GM23338 (cell line): ENCODE measurements at regions not wholly inside any gene's neighbourhood (a gene's known extent, or its start where the extent isn't known, plus 50 kb on each side); places are given as distances from the start of the nearest gene placed in this dataset.

ENCODE experiments used
- ATAC-seq: fragments of 200-7000 bp; cut with Tn5 transposase; 3 replicates; pipeline ENCODE4 v1.9.1; 2020
- DNase-seq: peaks from one replicate; pipeline ENCODE4 v3.0.0-alpha.2; 2015; ENCODE audit warnings: low spot score
- H2AFZ ChIP-seq: fragments of 200-600 bp; sonication (generic); 2 replicates; pipeline ENCODE4 v1.8.0; 2016; ENCODE audit warnings: antibody characterized with exemption, mild to moderate bottlenecking, moderate library complexity
- H3F3A ChIP-seq: fragments of 200-600 bp; sonication (generic); replicated peaks from 2 replicates; pipeline ENCODE4 v1.8.0; 2017; ENCODE audit warnings: antibody characterized with exemption, mixed run types, low read depth
- H3K27ac ChIP-seq: fragments of 200-600 bp; sonication (generic); 2 replicates; pipeline ENCODE4 v1.6.1; 2016; ENCODE audit warnings: low read depth
- H3K27me3 ChIP-seq: fragments of 200-600 bp; sonication (generic); 2 replicates; pipeline ENCODE4 v1.8.0; 2016; ENCODE audit warnings: mild to moderate bottlenecking, mixed run types, moderate library complexity; ENCODE audit not compliant: insufficient read depth
- H3K36me3 ChIP-seq: fragments of 200-600 bp; sonication (generic); 2 replicates; pipeline ENCODE4 v1.8.0; 2016; ENCODE audit warnings: mild to moderate bottlenecking; ENCODE audit not compliant: insufficient read depth
- H3K4me1 ChIP-seq: fragments of 200-600 bp; sonication (generic); 2 replicates; pipeline ENCODE4 v1.8.0; 2016; ENCODE audit warnings: mild to moderate bottlenecking, moderate library complexity; ENCODE audit not compliant: insufficient read depth
- H3K4me2 ChIP-seq: fragments of 200-600 bp; sonication (generic); 2 replicates; pipeline ENCODE4 v1.7.1; 2017; ENCODE audit warnings: mixed run types
- H3K4me3 ChIP-seq: fragments of 200-600 bp; sonication (generic); 2 replicates; pipeline ENCODE4 v1.6.1; 2016; ENCODE audit warnings: mixed run types
- H3K79me2 ChIP-seq: fragments of 200-600 bp; sonication (generic); replicated peaks from 2 replicates; pipeline ENCODE4 v1.8.0; 2017; ENCODE audit warnings: mild to moderate bottlenecking; ENCODE audit not compliant: insufficient read depth
- H3K9me2 ChIP-seq: fragments of 200-600 bp; sonication (generic); 2 replicates; pipeline ENCODE4 v1.8.0; 2017; ENCODE audit not compliant: insufficient read depth
- H4K20me1 ChIP-seq: fragments of 200-600 bp; sonication (generic); replicated peaks from 2 replicates; pipeline ENCODE4 v1.8.0; 2017; ENCODE audit warnings: mild to moderate bottlenecking; ENCODE audit not compliant: insufficient read depth
- H3K27ac Mint-ChIP-seq: 2 replicates; pipeline ENCODE4 v1.8.0; 2020; ENCODE audit warnings: inconsistent platforms, mild to moderate bottlenecking, moderate library complexity, mixed read lengths
- H3K27me3 Mint-ChIP-seq: 3 replicates; pipeline ENCODE4 v1.8.0; 2022; ENCODE audit warnings: low read depth, mild to moderate bottlenecking, moderate library complexity, mixed read lengths, inconsistent platforms; ENCODE audit not compliant: insufficient read depth, poor library complexity
- H3K36me3 Mint-ChIP-seq: 3 replicates; pipeline ENCODE4 v1.8.0; 2021; ENCODE audit warnings: low read depth, mild to moderate bottlenecking, inconsistent platforms, moderate library complexity, mixed read lengths
- H3K4me1 Mint-ChIP-seq: 3 replicates; pipeline ENCODE4 v1.8.0; 2020; ENCODE audit warnings: mild to moderate bottlenecking, inconsistent platforms, mixed read lengths
- H3K4me3 Mint-ChIP-seq: 3 replicates; pipeline ENCODE4 v1.8.0; 2021; ENCODE audit warnings: moderate library complexity, mild to moderate bottlenecking, inconsistent platforms, mixed read lengths
- H3K9me3 Mint-ChIP-seq: 3 replicates; pipeline ENCODE4 v1.8.0; 2020; ENCODE audit warnings: moderate library complexity, mild to moderate bottlenecking, inconsistent platforms, mixed read lengths
- CREB1 ChIP-seq: fragments of 250-450 bp; sonication (Bioruptor Pico); IDR thresholded peaks from 2 replicates; pipeline ENCODE4 v1.5.0; 2020; ENCODE audit warnings: low read depth, mild to moderate bottlenecking, moderate library complexity
- CTCF ChIP-seq, 2 experiments: fragments of 200-600 bp in 1 of 2; sonication (generic) in 1 of 2; conservative IDR thresholded peaks; 2 replicates each; pipeline versions ENCODE4 v1.5.1 to v1.6.1; 2016 to 2017; ENCODE audit warnings: antibody characterized with exemption in 2 of 2, low read depth in 2 of 2, mild to moderate bottlenecking in 2 of 2, moderate library complexity in 1 of 2
- EZH2 ChIP-seq: fragments of 200-600 bp; sonication (generic); IDR thresholded peaks from one replicate; pipeline ENCODE4 v1.8.0; 2017; ENCODE audit warnings: antibody characterized with exemption, mild to moderate bottlenecking, low read depth; ENCODE audit not compliant: unreplicated experiment
- JUNB ChIP-seq: IDR thresholded peaks from one replicate; pipeline ENCODE4 v1.6.1; 2016; ENCODE audit warnings: antibody characterized with exemption; ENCODE audit not compliant: unreplicated experiment
- POLR2AphosphoS5 ChIP-seq: IDR thresholded peaks from 2 replicates; pipeline ENCODE4 v1.6.1; 2016; ENCODE audit warnings: antibody characterized with exemption, low read depth
- REST ChIP-seq: IDR thresholded peaks from one replicate; pipeline ENCODE4 v1.6.1; 2018; ENCODE audit warnings: antibody characterized with exemption; ENCODE audit not compliant: unreplicated experiment
- ZNF114 ChIP-seq: fragments of 250-450 bp; sonication (Bioruptor Pico); IDR thresholded peaks from 2 replicates; pipeline ENCODE4 v1.5.0; 2020; ENCODE audit warnings: mild to moderate bottlenecking, moderate library complexity
- ZNF331 ChIP-seq: fragments of 250-450 bp; sonication (Bioruptor Pico); IDR thresholded peaks from 2 replicates; pipeline ENCODE4 v1.5.0; 2020; ENCODE audit warnings: low read depth, mild to moderate bottlenecking, moderate library complexity
- ZNF462 ChIP-seq: fragments of 250-450 bp; sonication (Bioruptor Pico); IDR thresholded peaks from 2 replicates; pipeline ENCODE4 v1.5.0; 2020; ENCODE audit warnings: mild to moderate bottlenecking, moderate library complexity

- no peak for TF ChIP-seq ZNF462 (CRISPR knock-in tag)
- TF ChIP-seq CTCF (conservative IDR thresholded peaks at IDR 0.05; ENCODE audit: low read depth in 2 of 2) = no peak
- TF ChIP-seq JUNB = no peak
- no peak for TF ChIP-seq CREB1 (CRISPR knock-in tag)
These were observed 592.3 kb downstream of the DCDC2C start (continued) for GRCh38 chr2:4295680-4296079.

GRCh38 chr2:4300616-4301015 is 597.2 kb downstream of the DCDC2C start:
- Histone ChIP-seq H2AFZ (no peak overlapping the region), H4K20me1 (no peaks in the 10 kb centered on the region), H3K9me2 (no peaks in the 10 kb centered on the region; the same call in 1 of the 2 replicates), H3K27me3 (no peaks in the 10 kb centered on the region), H3K36me3 (no peaks in the 10 kb centered on the region), H3K4me3 (no peak overlapping the region), H3K4me2 (no peak overlapping the region), H3K79me2 (no peaks in the 10 kb centered on the region), H3K27ac (no peak overlapping the region), H3F3A (no peaks in the 10 kb centered on the region), H3K4me1 (no peaks in the 10 kb centered on the region)
- Mint-ChIP-seq H3K27me3 (no peaks in the 10 kb centered on the region), H3K9me3 (peaks cover 76% of the 10 kb centered on the region), H3K27ac (no peak overlapping the region), H3K36me3 (peaks cover 3% of the 10 kb centered on the region; the same call in 2 of the 3 replicates), H3K4me1 (no peaks in the 10 kb centered on the region), H3K4me3 (no peak overlapping the region)
- ATAC-seq (no peak), DNase-seq (no peak)
- no peak for TF ChIP-seq POLR2AphosphoS5
- no peak for TF ChIP-seq CTCF (conservative IDR thresholded peaks at IDR 0.05; ENCODE audit: low read depth in 2 of 2)
- TF ChIP-seq EZH2 = no peak
- TF ChIP-seq ZNF114 (CRISPR knock-in tag) = no peak
- no peak for TF ChIP-seq JUNB
- TF ChIP-seq REST = no peak
- TF ChIP-seq ZNF331 = no peak
